Gastrocnemius medialis (tissue), 4 donors: ENCODE measurements at regions not wholly inside any gene's neighbourhood (a gene's known extent, or its start where the extent isn't known, plus 50 kb on each side); places are given as distances from the start of the nearest gene placed in this dataset.

Experiments
- CTCF ChIP-seq, 5 experiments: fragments of 450-650 bp in 3 of 5; fragments of 200-600 bp in 2 of 5; sonication (generic) in 2 of 5; IDR thresholded peaks in 4 of 5; conservative IDR thresholded peaks in 1 of 5; 1 replicate in 4 of 5; 2 replicates in 1 of 5; pipeline ENCODE4 v1.5.1; 2016 to 2019; ENCODE audit warnings: antibody characterized with exemption in 5 of 5, mild to moderate bottlenecking in 3 of 5, moderate library complexity in 3 of 5
- POLR2A ChIP-seq, 2 donors: fragments of 450-650 bp; IDR thresholded peaks; one replicate each; pipeline ENCODE4 v1.6.1; 2017; ENCODE audit warnings: antibody characterized with exemption in 2 of 2, mild to moderate bottlenecking in 2 of 2, moderate library complexity in 2 of 2

DNA sequence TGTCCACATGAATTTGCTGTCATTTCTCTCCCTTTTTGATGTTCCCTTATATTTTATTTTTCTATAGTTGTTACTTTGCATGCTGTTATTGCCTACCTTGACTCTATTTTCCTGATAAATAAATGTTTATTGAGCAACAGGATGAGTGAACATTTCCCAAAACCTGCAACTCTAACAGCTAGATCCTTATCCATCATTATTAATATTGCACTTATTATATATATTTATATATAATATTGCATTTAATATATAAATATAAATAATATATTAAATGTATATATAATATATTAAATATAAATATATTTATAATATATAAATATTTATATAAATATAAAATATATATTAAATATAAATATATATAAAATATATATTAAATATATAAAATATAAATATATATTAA, 436.1 kb upstream of the MMADHC start:
- TF ChIP-seq CTCF (IDR thresholded peaks at IDR 0.05 in 4 of 5, conservative IDR thresholded peaks at IDR 0.05 in 1 of 5), result no peak
- no peak for TF ChIP-seq POLR2A (IDR thresholded peaks at IDR 0.05)
